HG03520 (cell line): ENCODE measurements at regions not wholly inside any gene's neighbourhood (a gene's known extent, or its start where the extent isn't known, plus 50 kb on each side); places are given as distances from the start of the nearest gene placed in this dataset.

Source experiments
- ATAC-seq: cut with Tn5 transposase; IDR thresholded peaks from one replicate; pipeline ENCODE4 v1.9.1; 2021; ENCODE audit warnings: mild to moderate bottlenecking, moderate library complexity; ENCODE audit not compliant: unreplicated experiment

DNA sequence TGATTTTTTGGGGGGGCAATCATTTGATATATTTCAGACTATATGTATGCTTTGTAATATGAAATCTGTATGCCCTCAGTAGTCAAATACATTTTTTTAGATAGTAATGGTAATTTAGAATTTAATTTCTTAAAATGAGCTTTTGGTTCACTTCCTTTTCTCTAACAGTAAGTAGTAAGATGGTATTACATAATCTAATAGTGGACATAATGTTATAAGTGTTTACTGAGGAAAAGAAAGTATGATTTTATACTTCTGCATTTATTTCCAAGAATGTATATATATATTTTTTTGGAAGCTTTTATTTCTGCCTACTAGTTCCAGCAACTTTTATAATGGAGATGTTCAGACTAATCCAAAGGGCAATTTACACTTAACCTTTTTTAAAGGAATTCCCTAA is 1450.7 kb upstream of the TENM3 start:
- no peak for ATAC-seq

DNA sequence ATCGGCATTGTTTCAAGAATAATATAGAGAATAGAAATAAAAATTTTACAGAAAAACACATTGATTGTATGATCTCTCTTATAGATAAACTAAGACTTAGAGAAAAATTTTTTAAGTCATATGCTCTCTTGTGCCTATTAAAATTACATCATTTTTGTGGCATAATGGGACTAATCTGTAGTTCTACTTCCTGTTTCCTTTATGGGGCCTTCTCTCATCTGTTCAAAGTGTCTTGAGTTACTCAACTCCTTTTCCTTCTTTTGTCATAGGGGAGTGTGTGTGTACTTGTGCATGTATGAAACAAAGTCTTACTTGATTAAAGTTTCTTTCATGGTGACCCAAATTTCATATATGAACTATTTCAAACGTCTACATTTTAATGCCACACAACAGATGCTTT is 1448.9 kb upstream of the TENM3 start:
- no peak for ATAC-seq

GRCh38 chr4:180798036-180798577 is 1445.1 kb upstream of the TENM3 start:
- ATAC-seq = no peak

- ATAC-seq = no peak
Measured at GRCh38 chr4:180799798-180800197, 1443.4 kb upstream of the TENM3 start.

GRCh38 chr4:180805101-180805500 is 1438.1 kb upstream of the TENM3 start:
- ATAC-seq = no peak

DNA sequence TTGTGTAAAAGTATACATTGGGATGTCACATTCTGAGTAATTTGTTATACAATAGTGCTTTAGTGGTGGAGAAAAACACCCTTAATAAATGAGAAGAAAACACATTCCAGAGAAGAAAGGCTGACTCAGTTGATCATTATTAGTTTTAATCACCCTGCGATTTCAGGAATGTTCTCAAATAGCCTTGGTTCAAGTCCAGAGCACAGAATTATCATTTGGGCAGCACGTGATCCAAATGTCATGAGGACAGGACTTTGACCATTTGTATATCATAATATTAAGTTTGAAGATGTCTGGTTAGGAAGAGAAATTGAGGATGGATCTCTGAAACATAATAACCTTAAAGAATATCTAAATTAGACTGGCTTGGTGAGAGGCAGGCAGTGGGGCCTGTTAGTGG is 1434.3 kb upstream of the TENM3 start:
- no peak for ATAC-seq

DNA sequence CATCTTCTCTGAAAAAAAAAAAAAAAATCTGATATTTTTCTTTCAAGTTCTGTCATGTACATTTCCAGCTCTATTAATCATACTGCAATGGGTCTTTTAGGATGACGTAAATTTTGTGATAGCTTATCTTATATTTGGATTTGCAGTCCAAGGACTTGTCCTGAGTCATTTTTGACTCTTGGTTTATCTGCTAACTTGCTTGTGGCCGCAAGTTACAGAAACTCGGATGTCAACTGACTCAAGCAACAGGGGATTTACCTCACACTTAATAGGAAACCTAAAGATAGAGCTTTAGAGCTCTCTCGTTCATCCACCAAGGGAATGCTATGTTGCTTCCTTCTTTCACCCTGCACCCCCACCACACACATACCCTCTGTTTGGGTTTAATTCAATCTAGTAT is 1433.8 kb upstream of the TENM3 start:
- peak; percentile 71 for ATAC-seq

GRCh38 chr4:180810581-180810980 is 1432.6 kb upstream of the TENM3 start:
- ATAC-seq = no peak

GRCh38 chr4:180811556-180811955 is 1431.6 kb upstream of the TENM3 start:
- no peak for ATAC-seq

- ATAC-seq = no peak
Measured at GRCh38 chr4:180812783-180813182, 1430.4 kb upstream of the TENM3 start.

- no peak for ATAC-seq
Measured at GRCh38 chr4:180814875-180815417, 1428.3 kb upstream of the TENM3 start.

DNA sequence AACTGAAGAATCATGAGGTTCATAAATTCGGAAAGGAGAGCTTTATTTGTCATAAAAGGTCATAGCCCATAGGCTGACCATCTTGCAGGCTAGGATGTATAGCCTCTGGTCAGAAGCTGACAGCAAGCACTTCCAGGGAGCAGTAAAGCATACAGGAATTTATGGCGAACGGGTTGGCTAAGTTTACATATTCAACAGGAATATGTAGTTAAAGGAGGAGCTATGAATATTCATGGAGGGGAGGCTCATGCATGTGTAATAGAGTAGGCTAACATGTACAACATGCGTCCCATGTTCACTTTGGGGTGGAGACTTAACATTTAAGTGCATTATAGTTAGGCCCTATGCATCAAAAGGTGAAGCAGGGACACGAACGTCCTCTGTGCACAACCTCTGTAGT is 1425.7 kb upstream of the TENM3 start:
- no peak for ATAC-seq

DNA sequence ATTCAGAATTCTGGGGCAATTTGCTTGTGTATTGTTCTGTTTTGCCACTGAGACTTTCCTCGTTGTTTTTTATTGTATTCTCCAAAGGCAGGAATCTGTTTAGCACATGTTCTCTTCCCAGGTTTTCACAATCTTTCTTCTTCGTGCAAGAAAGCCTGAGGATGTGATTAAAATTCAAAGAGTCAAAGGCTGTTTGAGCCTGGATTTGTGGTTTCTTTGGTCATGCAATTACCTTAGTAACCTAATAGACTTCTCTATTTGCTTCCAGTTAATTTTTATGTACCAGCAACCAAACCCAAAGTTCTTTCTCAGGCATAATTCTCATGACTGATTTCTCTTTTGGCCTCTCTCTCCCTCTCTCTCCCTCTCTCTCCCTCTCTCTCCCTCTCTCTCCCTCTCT is 1420.1 kb upstream of the TENM3 start:
- ATAC-seq = no peak

- no peak for ATAC-seq
Measured at GRCh38 chr4:180827232-180828009, 1415.8 kb upstream of the TENM3 start.

- no peak for ATAC-seq
Measured at GRCh38 chr4:180828455-180829018, 1414.7 kb upstream of the TENM3 start.

DNA sequence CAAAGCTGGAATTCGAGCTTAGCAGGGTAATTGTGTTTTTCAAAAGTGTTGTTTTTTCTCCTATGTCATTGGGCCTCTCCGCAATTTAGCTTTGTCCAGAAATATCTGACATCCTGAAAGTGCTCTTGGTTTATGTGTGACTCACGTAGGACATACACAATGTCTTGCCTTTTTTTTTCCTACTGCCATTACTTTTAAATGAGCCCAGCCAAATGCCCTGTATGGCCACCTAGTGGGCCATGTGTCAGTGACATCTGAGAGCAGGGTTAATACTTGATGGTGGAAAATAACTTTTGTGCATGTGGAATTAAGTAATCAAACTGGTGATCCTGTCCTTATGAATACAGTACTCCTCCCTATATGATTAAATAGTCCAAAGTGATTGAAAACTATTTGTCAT is 1411.1 kb upstream of the TENM3 start:
- no peak for ATAC-seq

DNA sequence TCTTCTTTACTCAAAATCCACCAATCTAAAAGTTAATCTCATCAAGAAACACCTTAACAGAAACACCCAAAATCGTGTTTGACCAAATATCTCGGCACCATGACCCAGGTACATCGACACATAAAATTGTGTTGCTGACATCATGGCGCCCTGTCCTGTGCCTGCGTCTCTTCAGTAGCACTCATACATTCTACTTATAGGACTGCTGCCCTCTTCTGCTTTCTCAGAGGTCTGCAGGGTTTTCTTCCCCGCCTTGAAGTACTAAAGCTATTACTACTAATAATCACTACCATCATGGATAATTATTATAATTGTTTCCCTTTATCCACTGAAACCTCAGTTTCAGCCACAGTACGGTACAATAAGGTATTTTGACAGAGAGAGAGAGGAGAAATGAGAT is 1403.1 kb upstream of the TENM3 start:
- ATAC-seq = no peak

GRCh38 chr4:180850318-180850940 is 1392.8 kb upstream of the TENM3 start:
- ATAC-seq = no peak

DNA sequence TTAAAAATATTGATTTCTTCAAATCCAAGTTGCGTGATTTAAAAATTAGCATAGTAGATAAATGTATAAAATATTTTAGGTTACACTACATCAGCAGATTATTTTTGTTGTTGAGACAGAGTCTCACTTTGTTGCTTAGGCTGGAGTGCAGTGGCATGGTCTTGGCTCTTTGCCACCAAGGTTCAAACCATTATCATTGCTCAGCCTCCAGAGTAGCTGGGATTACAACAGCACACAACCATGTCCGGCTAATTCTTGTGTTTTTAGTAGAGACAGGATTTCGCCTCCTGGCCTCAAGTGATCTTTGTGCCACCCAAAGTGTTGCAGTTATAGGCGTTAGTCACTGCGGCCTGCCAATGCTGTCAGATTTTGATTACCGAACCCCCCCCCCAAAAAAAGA is 1390.5 kb upstream of the TENM3 start:
- ATAC-seq = no peak

DNA sequence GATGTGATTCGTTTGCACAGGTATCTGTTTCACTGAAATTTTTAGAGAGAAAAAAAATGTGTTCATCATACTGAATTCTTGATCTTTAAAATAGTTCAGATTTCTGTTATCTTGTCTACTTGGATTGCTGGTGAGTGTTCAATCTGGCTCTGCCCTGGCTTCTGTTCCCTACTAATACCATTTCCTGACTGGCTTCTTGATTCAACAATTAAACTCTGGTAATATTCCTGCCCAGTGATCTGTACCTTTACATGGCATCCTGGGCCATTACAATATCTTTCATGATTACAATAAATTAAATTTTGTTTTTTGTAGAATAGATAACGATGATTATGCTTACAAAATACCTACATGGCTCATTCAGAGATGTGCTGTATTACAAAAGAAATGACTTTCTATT is 1388.0 kb upstream of the TENM3 start:
- no peak for ATAC-seq

- no peak for ATAC-seq
Measured at GRCh38 chr4:180860089-180860720, 1383.0 kb upstream of the TENM3 start.
